Activated CD8-positive, alpha-beta T cell treated with anti-CD3 and anti-CD28 coated beads for 36 hours (primary cell): ENCODE measurements at regions not wholly inside any gene's neighbourhood (a gene's known extent, or its start where the extent isn't known, plus 50 kb on each side); places are given as distances from the start of the nearest gene placed in this dataset.

Experiments
- ATAC-seq: fragments of 200-7000 bp; cut with Tn5 transposase; one replicate; pipeline ENCODE4 v1.10.0; 2021; ENCODE audit warnings: mild to moderate bottlenecking, moderate library complexity
- CTCF ChIA-PET: fragments of 350-600 bp; sonication (Branson Sonifier 250); formaldehyde crosslinking; loops from one replicate; lab custom pipeline; 2021; ENCODE audit warnings: antibody characterized with exemption; lab: Charles Lee
- POLR2A ChIA-PET: fragments of 350-600 bp; sonication (Branson Sonifier 250); formaldehyde crosslinking; loops from one replicate; lab custom pipeline; 2021; ENCODE audit warnings: antibody characterized with exemption; lab: Charles Lee
- DNase-seq: peaks from one replicate; pipeline ENCODE4 v3.0.0-alpha.2; 2020
- H3K27ac Mint-ChIP-seq: one replicate; pipeline ENCODE4 v1.8.0; 2021; ENCODE audit warnings: mild to moderate bottlenecking, mixed read lengths
- H3K27me3 Mint-ChIP-seq: one replicate; pipeline ENCODE4 v1.8.0; 2021; ENCODE audit warnings: mixed read lengths
- H3K36me3 Mint-ChIP-seq: one replicate; pipeline ENCODE4 v1.8.0; 2021; ENCODE audit warnings: low read depth, mixed read lengths
- H3K4me1 Mint-ChIP-seq: one replicate; pipeline ENCODE4 v1.8.0; 2021; ENCODE audit warnings: low read depth, mixed read lengths
- H3K4me3 Mint-ChIP-seq: one replicate; pipeline ENCODE4 v1.8.0; 2021; ENCODE audit warnings: mild to moderate bottlenecking, moderate library complexity, mixed read lengths
- H3K9me3 Mint-ChIP-seq: one replicate; pipeline ENCODE4 v1.8.0; 2021; ENCODE audit warnings: mixed read lengths
- CTCF ChIP-seq: fragments of 200-600 bp; IDR thresholded peaks from one replicate; pipeline ENCODE4 v1.8.0; 2022; ENCODE audit warnings: antibody characterized with exemption, mild to moderate bottlenecking
- intact Hi-C: fragments of 100-400 bp; cut with micrococcal nuclease; formaldehyde crosslinking; loops from one replicate; pipeline ENCODE4 v1.10.0; 2022

- CTCF ChIA-PET = no interaction called here
Measured at GRCh38 chr1:232108598-232108997, 482.0 kb downstream of the DISC1 start.

GRCh38 chr1:232106415-232106814 lies 479.8 kb downstream of the DISC1 start:
- DNase-seq (no peak), ATAC-seq (no peak)
- Mint-ChIP-seq H3K27ac (no peak overlapping the region), H3K9me3 (no peaks in the 10 kb centered on the region), H3K27me3 (peaks cover 20% of the 10 kb centered on the region), H3K4me1 (no peaks in the 10 kb centered on the region), H3K36me3 (no peaks in the 10 kb centered on the region), H3K4me3 (no peak overlapping the region)
- ChIA-PET POLR2A (no interaction called here), CTCF (no interaction called here)
- intact Hi-C loops = no loop called here
- TF ChIP-seq CTCF = no peak

More at GRCh38 chr1:232108598-232108997, 482.0 kb downstream of the DISC1 start:
- POLR2A ChIA-PET = no interaction called here
- Mint-ChIP-seq H3K4me1 (no peaks in the 10 kb centered on the region), H3K4me3 (no peak overlapping the region), H3K27me3 (peaks cover 20% of the 10 kb centered on the region), H3K27ac (no peak overlapping the region), H3K9me3 (no peaks in the 10 kb centered on the region), H3K36me3 (no peaks in the 10 kb centered on the region)
- no peak for TF ChIP-seq CTCF
- ATAC-seq (no peak), DNase-seq (no peak)
- intact Hi-C loops = no loop called here

- H3K27ac Mint-ChIP-seq = no peak overlapping the region
- ChIA-PET CTCF (interaction anchor here (0.8 kb wide), 1 partner anchor 27 kb away, joined by 3 read pairs; no protein-coding TSS in a partner anchor), POLR2A (no interaction called here)
- no peaks in the 10 kb centered on the region for H3K4me1 Mint-ChIP-seq
- H3K27me3 Mint-ChIP-seq = peaks cover 18% of the 10 kb centered on the region
- intact Hi-C loops = no loop called here
- ATAC-seq (no peak), DNase-seq (no peak)
- no peaks in the 10 kb centered on the region for H3K36me3 Mint-ChIP-seq
- no peaks in the 10 kb centered on the region for H3K9me3 Mint-ChIP-seq
- no peak for TF ChIP-seq CTCF
- H3K4me3 Mint-ChIP-seq = no peak overlapping the region
Measured at GRCh38 chr1:232105561-232105960, 479.0 kb downstream of the DISC1 start.

GRCh38 chr1:232101231-232101630 lies 474.6 kb downstream of the DISC1 start:
- POLR2A ChIA-PET = no interaction called here

GRCh38 chr1:232096751-232097150 lies 470.2 kb downstream of the DISC1 start:
- peaks cover 5% of the 10 kb centered on the region for H3K9me3 Mint-ChIP-seq
- ATAC-seq (no peak), DNase-seq (no peak)
- CTCF ChIA-PET = no interaction called here
- H3K4me3 Mint-ChIP-seq = no peak overlapping the region
- H3K27me3 Mint-ChIP-seq = peaks cover 6% of the 10 kb centered on the region
- H3K4me1 Mint-ChIP-seq = no peaks in the 10 kb centered on the region
- H3K36me3 Mint-ChIP-seq = no peaks in the 10 kb centered on the region
- POLR2A ChIA-PET = no interaction called here
- no peak overlapping the region for H3K27ac Mint-ChIP-seq
- intact Hi-C loops = no loop called here
- TF ChIP-seq CTCF = no peak

More at GRCh38 chr1:232101231-232101630, 474.6 kb downstream of the DISC1 start:
- H3K9me3 Mint-ChIP-seq = peaks cover 5% of the 10 kb centered on the region
- H3K27ac Mint-ChIP-seq = no peak overlapping the region
- DNase-seq (no peak), ATAC-seq (no peak)
- CTCF ChIA-PET = no interaction called here
- intact Hi-C loops = no loop called here
- no peaks in the 10 kb centered on the region for H3K4me1 Mint-ChIP-seq
- no peak for TF ChIP-seq CTCF
- H3K36me3 Mint-ChIP-seq = no peaks in the 10 kb centered on the region
- peaks cover 8% of the 10 kb centered on the region for H3K27me3 Mint-ChIP-seq
- H3K4me3 Mint-ChIP-seq = no peak overlapping the region
